SK-N-MC (cell line): ENCODE measurements at regions not wholly inside any gene's neighbourhood (a gene's known extent, or its start where the extent isn't known, plus 50 kb on each side); places are given as distances from the start of the nearest gene placed in this dataset.

Experiments used
- EZH2 ChIP-seq: fragments of 200-600 bp; sonication (generic); IDR thresholded peaks from one replicate; pipeline ENCODE4 v1.6.1; 2017; ENCODE audit warnings: antibody characterized with exemption
- FOXP2 ChIP-seq: optimal IDR thresholded peaks from 2 replicates; pipeline ENCODE3; 2011; ENCODE audit warnings: mild to moderate bottlenecking, moderate library complexity; ENCODE audit not compliant: insufficient read depth; ENCODE audit errors: extremely low read length, control extremely low read depth
- POLR2AphosphoS5 ChIP-seq: IDR thresholded peaks from 2 replicates; pipeline ENCODE4 v1.6.1; 2012; ENCODE audit warnings: mild to moderate bottlenecking, low read depth, low read length, borderline replicate concordance

DNA sequence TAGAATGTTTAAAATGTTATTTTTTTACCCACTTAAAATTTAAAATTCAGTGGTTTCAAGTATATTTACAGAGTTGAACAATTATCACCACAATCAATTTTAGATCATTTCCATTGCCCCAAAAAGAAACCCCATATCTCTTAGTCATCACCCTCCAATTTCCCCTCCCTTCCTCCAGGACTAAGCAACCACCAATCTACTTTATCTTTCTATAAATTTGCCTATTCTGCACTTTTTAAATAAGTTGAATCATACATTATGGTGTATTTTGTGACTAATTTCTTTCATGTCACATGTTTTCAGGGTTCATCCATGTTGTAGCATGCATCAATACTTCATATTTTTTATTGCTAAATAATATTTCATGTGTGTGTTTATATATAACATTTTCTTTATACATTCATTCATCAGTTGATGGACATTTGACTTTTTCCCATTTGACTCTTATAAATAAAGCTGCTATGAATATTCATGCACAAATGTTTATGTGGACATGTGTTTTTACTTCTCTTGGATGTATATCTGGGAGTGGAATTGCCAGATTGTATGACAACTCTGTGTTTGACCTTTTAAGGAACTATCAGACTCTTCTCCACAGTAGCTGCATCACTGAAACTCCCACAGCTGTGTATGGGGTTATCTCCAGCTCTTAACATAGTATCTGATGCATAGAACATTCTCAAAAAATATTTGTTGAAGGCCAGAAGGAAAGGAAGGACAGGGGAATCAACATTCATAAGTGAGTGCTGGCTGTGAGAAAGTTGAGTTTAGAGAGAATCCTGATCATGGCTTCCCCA lies 107.8 kb upstream of the OXGR1 start:
- TF ChIP-seq EZH2 (no peak), POLR2AphosphoS5 (no peak), FOXP2 (no peak)
